Cardiac septum (tissue), 1 donor: ENCODE measurements at regions not wholly inside any gene's neighbourhood (a gene's known extent, or its start where the extent isn't known, plus 50 kb on each side); places are given as distances from the start of the nearest gene placed in this dataset.
"Not testable (repeated sequence)": the region's sequence is repeated elsewhere in the genome, so short reads cannot be mapped to it uniquely, and the experiment has no call there.

Experiments
- DNase-seq: peaks from one replicate; pipeline ENCODE4 v3.0.0-alpha.2; 2020; ENCODE audit warnings: low spot score
- intact Hi-C: fragments of 100-400 bp; cut with DNase I; formaldehyde crosslinking; loops from one replicate; pipeline ENCODE4 v1.14.0; 2022
- donor health status: DM: no; HTN: no; CAD: no.

DNA sequence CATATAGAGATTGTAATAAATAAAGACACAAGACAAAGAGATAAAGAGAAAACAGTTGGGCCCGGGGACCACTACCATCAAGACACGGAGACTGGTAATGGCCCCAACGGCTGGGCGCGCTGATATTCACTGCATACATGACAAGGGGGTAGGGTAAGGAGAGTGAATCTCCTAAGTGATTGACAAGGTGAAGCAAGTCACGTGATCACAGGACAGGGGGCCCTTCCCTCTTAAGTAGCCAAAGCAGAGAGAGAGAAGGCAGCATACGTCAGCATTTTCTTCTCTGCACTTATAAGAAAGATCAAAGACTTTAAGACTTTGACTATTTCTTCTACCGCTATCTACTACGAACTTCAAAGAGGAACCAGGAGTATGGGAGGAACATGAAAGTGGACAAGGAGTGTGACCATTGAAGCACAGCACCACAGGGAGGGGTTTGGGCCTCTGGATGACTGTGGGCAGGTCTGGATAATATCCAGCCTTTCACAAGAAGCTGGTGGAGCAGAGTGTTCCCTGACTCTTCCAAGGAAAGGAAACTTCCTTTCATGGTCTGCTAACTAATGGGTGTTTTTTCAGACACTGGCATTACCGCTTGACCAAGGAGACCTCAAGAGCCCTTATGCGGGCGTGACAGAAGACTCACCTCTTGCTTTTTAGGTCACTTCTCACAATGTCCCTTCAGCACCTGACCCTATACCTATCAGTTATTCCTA is 75.6 kb downstream of the MRPL39 start:
- DNase-seq, intact Hi-C loops: not testable (repeated sequence)

DNA sequence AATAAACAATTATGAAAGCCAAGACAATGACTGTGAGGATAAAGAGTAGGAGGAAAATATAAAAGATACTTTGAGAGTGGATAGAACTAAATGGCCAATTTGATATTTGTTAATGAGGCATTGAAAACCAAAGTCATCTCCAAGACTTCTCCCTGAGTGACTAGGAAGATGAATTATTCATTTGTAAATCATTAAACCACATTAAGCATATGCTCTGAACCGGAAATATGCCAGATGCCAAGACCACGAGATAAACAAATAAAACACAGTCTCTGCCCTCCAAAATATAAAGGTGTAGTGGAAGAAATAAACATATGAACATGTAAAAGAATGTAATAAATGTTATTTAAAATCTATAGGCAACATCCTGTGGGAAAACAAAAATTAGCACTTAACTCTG is 78.8 kb downstream of the MRPL39 start:
- DNase-seq = no peak

DNA sequence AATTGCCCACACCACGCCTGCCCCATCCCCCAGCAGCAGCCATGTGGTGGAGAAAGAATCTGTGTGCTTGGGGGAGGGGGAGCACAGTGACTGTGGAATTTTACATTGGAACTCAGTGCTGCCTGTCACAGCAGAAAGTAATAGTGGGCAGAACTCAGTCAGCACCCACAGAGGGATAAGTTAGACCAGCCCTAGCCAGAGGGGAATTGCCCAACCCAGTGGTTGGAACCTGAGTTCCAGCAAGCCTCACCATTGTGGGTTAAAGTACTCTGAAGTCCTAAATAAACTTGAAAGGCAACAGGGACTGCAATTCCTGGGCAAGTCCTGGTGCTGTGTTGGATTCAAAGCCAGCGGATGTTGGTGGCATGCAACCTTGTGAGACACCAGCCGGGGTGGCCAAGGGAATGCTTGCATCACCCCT is 88.8 kb downstream of the MRPL39 start:
- DNase-seq = no peak

More for the DNA sequence above, 78.8 kb downstream of the MRPL39 start:
- intact Hi-C loops = no loop called here

DNA sequence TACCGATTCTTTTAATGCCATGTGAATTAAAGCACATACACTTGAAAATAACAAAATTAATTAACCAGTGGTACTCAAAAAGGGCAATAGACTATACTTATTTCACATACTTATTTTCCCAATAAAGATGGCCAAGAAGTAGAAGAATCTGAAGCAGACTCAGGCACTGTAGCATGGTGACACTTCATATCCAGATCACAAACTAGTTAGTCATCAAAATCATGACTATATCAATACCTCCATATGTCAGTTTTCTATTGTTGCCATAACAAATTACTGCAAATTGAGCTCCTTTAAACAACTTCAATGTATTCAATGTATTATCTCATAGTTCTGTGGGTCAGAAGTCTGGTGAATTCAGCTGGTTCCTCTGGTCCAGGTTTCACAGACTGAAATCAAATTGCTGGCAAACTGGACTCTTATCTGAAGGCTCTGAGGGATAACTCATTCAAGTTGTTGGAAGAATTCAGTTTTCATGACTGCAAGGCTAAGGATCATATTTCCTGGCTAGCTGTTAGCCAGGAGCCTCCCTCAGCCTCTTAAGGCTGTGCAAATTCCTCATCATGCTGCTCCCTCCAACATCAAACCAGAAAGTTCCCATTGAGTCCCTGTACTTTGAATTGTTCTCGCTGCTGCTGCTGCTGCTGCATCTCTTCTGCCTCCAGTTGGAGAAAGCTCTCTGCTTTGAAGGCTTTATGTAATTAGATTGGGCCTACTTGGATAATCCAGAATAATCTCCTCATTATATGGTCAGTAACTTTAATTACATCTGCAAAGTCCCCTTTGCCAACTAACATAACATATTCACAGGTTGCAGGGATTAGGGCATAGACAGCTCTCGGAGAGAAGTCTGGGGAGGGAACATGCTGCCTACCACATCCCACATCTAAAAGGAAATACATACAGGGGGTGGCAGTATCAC is 91.5 kb downstream of the MRPL39 start:
- intact Hi-C loops = no loop called here
- DNase-seq = no peak

More for the DNA sequence above, 88.8 kb downstream of the MRPL39 start:
- intact Hi-C loops = no loop called here

DNA sequence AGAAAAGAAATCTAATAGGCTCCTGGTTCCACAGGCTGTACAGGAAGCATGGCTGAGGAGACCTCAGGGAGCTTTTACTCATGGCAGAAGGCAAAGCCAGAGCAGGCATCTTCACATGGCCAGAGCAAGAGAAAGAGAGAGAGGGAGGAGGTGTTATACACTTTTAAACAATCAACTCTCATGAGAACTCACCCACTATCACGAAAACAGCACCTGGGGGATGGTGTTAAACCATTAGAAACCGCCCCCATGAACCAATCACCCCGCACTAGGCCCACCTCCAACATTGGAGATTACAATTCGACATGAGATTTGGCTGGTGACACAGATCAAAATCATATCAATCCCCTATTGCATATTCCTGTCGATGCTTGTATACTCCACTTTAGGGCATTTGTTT is 93.5 kb downstream of the MRPL39 start:
- intact Hi-C loops = no loop called here
- DNase-seq = no peak

DNA sequence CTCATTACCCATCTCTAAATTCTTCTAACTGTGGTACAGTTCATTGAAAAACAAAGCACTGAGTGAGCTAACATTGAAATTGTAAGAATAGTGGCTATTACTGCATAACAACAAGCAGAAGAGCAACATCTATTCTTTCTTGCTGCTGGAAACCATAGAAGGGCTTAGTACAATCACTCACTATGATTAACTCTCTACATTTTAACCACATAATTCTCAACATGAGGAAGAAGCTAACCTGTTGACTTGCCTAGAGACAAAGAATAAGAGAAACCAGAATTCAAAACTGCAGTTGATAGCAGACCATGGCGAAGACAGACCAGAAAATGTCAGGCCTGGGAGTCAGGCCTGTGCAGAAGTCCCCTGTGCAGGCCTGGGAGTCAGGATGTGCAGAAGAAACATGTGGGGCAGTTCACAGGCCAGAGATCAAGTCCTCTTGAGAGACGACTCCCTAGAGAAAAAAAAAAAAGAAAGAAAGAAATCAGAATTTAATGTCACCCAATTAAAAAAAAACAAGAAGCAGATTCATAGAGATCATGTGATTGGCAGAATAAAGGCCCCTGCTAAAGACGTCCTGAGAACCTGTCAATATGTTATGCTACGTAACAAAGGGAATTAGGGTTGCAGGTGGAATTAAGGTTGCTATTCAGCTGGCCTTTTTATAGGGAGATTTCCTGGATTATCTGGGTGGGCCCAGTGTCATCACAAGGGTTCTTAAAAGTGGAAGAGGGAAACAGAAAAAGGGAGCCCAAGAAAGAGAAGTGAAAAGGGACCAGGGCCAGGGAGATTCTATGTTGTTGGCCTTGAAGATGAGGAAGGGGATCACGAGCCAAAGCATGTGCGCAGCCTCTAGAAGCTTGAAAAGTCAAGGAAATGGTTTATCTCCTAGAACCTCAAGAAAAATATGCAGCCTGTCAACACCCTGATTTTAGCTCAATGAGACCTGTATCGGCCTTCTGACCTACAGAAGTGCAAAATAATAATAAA is 94.9 kb downstream of the MRPL39 start:
- no peak for DNase-seq
- intact Hi-C loops = no loop called here

DNA sequence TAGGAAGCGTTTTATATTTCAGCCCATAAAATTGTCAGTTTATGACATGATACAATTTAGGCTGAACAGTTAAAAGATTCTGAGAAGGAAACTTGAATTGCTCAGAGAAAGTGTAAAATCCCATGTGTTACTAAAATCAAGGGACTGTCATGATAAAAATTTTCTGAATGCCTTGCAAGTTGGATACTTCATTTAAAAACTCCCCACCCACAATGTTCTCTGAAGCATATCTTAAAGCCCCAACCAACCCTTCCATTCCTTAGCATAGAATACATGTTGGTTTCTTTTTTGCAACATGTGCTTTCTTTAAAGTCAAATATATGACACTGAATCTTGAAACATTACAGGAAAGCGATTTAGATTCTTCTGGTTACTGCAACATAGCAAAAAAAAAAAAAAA is 97.4 kb downstream of the MRPL39 start:
- intact Hi-C loops = no loop called here
- no peak for DNase-seq

DNA sequence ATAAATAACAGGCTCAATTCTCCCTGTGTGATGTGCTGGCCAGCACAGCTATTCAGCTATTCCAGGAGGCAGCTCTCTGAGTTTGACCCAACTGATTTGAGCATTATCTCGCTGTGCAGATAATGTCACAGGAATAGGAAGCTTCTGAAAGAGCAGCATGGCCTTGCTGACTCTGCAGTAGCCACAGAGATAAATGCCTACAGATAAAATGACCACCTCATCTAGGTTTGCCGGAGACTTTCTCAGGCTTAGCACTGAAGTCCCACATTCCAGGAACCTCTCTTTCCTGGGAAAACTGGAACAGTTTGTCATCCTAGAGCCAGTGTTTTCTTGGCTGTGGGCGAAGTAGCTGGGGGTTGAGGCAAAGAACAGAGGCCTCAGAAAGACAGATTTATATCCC is 98.9 kb downstream of the MRPL39 start:
- DNase-seq = no peak
- intact Hi-C loops = no loop called here

DNA sequence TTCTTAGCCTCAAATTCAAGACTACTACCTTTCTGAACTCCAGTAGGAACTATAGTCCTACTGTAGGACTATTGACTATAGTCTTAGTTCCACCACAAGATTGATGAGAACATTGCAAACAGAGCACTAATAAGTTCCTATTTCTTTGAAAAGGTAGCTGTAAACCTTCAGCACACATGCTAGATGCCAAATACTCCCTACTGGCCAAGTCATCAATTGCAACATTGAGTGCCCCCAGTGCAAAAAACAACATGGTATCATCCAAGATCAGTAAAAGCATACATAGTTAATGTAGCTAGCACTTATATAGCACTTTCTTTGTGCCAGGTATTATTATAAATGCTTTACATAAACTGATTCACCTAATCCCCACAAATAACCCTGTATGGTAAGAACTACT is 99.8 kb downstream of the MRPL39 start:
- intact Hi-C loops = no loop called here
- DNase-seq = no peak

DNA sequence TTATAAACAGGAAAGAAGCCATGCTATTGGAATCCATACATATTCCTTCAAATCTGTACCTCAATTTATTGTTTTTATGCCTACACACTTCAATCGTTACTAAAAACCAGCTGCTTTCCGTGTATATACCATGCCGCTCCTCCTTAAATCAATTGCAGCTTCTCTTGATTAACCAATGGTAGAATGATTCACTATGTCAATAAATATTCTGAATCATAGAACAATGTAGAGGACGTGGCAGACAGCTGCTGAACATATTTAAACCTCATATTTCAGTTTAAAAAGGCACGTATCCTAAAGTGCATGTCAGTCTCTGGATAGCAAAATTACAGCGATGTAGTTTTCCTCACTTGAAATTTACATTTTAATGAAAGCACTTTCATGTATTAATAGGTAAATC is 100.4 kb downstream of the MRPL39 start:
- intact Hi-C loops = no loop called here
- DNase-seq = no peak

DNA sequence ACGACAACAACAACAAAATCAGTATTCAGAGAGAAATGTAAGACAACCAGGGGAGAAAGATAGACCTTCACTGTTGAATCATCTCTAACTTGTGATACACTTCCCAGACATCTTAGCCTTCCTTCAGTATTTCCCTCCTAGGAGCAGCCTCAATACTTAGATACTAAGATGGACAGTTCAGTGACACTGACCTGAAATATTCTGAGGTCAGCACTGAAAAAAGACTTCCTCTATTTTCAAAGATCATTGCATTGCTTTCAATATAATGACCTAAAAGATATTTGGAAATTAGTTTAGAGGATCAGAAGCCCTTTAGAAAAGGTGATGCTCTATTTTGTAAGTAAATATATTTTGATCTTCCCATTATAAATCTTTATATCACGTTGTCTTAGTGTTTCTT is 101.0 kb downstream of the MRPL39 start:
- DNase-seq = no peak
- intact Hi-C loops = no loop called here

DNA sequence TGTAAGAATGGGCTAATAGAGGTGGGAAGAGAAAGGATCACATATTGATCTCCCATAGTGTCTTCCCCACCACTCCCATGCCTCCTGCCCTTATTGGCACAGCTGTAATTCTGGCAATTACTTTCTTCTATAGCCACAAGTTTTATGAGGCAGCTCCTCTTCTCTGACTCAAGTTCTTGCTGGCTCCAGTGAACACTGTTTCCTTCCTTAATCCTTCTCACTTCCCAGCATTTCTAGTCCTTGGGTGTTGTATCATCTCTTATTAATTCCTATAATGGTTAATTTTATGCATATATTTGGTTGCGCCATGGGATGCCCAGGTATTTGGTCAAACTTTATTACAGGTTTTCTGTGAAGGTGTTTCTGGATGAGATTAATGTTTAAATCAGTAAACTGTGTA is 103.3 kb downstream of the MRPL39 start:
- intact Hi-C loops = no loop called here
- DNase-seq = no peak

DNA sequence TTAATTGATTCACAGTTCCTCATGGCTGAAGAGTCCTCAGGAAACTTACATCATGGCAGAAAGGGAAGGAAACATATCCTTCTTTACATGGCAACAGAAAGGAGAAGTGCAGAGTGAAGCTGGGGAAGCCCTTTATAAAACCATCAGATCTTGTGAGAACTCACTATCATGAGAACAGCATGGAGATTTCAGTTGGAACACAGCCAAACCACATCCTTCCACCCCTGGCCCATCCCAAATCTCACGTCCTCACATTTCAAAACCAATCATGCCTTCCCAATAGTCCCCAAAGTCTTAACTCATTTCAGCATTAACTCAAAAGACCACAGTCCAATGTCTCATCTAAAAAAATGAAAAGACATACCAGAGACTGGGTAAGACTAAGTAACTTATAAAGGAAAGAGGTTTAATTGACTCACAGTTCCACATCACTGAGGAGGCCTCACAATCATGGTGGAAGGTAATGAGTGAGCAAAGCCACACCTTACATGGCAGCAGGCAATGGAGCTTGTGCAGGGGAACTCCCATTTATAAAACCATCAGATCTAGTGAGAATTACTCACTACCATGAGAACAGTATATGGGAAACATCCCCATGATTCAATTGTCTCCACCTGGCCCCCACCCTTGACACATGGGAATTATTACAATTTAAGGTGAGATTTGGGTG is 105.2 kb downstream of the MRPL39 start:
- no peak for DNase-seq
- intact Hi-C loops = no loop called here

DNA sequence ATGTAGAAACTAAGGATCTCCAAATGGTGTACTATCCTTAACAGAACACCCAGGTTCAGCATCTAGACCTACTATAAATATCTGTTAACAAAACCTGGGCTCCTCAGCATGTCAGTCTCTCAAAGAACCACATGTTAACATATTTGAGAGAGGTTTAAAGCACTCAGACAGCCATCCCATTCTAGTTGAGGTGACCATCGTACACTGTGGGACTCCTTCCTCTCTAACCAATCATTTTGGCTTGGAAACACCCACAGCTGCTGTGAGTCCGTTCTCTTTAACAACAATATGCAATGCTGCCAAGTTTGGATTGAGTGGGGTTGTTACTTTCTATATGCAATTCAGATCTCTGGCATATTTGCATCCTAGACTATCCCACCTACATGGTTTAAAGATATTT is 105.8 kb downstream of the MRPL39 start:
- intact Hi-C loops = no loop called here
- no peak for DNase-seq

DNA sequence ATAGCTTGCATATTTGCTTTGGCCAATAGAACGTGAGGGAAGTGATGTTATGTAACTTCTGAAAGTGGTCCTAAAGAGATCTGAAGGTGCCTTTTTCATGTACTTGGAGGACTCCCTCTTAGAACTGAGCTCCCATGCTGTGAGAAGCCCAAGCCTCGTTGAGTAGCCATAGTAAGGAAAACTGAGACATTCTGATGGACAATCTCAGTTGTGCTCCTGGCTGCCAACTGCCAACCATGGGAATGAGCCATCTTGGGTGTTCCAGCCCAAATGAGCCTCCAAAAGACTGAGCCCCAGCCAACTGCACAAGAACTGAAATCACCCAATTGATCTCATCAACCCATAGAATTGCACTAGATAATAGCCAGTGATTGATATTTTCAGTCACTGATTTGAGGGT is 106.7 kb downstream of the MRPL39 start:
- intact Hi-C loops = no loop called here
- DNase-seq = no peak

DNA sequence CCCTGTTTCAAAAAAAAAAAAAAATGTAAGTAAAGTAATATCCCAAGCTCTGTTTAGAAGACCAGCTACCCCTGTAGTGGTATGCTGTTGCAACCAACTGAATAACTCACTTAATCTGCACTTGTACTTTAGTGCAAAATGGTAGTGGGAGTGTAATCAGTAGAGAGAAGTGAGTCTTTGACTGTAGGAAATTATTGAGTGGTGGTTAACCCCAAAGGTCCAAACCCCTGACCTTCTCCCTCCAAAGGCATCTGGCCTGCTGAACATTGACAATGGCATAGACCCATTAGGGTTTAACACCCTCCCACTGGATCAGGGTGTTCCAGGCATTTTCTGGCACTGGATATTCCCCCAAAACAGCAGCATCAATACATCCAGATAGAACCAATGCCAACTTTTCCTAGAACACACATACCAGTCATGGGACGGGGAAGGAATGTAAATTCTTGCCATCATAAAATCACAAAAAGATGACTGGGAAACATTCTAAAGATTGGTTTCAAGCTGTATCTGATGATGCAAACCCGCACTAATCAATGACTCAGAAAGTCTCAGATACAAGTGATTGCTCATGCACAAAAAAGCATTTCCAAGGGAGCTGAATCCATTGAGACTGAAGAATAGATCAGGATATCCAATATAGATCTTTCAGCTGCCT is 110.3 kb downstream of the MRPL39 start:
- no peak for DNase-seq
- intact Hi-C loops = no loop called here

DNA sequence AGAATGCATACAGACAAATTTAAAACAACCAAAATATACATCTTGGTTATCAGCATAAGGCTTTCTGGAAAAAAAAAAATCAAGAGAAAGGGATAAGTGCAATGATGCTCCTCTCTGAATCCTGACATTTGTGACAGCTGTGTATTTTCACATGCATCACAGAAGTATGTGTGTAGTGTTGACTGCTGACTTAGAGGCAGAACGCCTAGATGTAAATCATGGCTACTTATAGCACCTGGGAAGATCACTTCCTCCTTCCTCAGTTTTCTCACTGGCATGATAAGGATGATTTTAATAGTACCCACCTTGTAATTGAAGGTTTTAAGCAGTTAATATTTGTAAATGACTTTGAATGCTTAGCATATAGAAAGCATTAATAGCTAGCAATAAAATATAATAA is 112.5 kb downstream of the MRPL39 start:
- intact Hi-C loops = no loop called here
- no peak for DNase-seq

DNA sequence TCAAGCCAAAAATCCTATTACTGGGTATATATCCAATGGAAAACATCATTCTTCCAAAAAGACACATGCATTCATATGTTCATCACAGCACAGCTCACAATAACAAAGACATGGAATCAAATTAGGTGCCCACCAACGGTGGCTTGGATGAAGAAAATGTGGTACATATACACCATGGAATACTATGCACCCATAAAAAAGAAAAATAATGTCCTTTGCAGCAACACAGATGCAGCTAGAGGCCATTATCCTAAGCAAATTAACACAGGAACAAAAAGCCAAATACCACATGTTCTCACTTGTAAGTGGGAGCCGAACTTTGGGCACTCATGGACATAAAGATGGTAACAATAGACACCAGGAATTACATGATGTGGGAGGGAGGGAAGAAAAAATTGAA is 113.6 kb downstream of the MRPL39 start:
- DNase-seq = no peak
- intact Hi-C loops = no loop called here

DNA sequence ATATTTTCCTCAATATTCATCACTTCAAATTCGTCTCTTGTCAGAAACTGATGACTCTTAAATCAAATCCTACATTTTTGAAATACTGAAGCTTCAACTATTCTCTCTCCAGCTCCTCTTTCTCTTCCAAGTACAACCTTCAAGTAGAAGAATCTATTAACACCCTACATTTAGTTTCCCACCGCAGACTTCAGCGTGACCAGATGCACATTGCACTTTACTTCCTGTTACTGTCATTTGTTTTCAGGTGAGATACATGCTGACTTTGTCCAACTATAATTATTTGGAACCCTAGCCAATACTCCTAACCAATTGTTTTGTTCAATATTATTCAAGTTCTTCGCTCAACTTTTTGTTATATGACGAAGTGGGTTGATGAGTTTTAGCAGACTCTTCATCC is 116.0 kb downstream of the MRPL39 start:
- intact Hi-C loops = no loop called here
- no peak for DNase-seq
